ENCODE measurements at regions not wholly inside any gene's neighbourhood (a gene's known extent, or its start where the extent isn't known, plus 50 kb on each side); places are given as distances from the start of the nearest gene placed in this dataset.

DNA sequence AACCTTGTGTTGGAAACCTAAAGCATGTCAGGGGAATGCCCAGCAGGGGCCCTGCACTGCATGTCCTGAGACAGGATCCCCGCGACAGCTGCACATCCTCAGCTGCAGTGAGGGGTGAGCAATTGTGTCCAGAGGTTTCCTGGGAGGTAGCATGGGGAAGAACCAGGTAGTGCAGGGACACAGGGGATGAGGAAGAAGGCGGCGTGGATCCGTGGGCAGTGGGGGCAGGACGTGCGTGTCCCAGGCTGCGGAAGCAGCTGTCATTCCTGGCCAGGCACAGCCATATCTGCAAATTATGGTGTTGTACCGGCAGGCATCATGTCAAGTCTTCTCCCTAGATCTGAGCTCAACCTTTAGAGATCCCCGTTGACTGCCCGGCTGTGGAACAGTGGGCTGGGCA is 238.2 kb upstream of the MYT1L start:
- H3K9me3 ChIP-seq (ENCODE audit: control insufficient read depth, insufficient read depth, low read length): peaks cover 67% of the 10 kb centered on the region

More for the DNA sequence above, 238.2 kb upstream of the MYT1L start:
- no peak for TF ChIP-seq RFX5 (IDR thresholded peaks at IDR 0.05; ENCODE audit: low read depth, low read length)
- no peak for TF ChIP-seq CHD1 (IDR thresholded peaks at IDR 0.05; ENCODE audit: low read depth, low read length)
- no peak for TF ChIP-seq FOS (IDR thresholded peaks at IDR 0.05; ENCODE audit: low read depth, low read length)
- no peak for TF ChIP-seq BHLHE40 (IDR thresholded peaks at IDR 0.05; ENCODE audit: low read depth, low read length)
- TF ChIP-seq, protein P1, sequence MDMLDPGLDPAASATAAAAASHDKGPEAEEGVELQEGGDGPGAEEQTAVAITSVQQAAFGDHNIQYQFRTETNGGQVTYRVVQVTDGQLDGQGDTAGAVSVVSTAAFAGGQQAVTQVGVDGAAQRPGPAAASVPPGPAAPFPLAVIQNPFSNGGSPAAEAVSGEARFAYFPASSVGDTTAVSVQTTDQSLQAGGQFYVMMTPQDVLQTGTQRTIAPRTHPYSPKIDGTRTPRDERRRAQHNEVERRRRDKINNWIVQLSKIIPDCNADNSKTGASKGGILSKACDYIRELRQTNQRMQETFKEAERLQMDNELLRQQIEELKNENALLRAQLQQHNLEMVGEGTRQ (IDR thresholded peaks at IDR 0.05; ENCODE audit: low read depth, low read length): no peak
- no peak for TF ChIP-seq SMC3 (IDR thresholded peaks at IDR 0.05; ENCODE audit: low read depth, low read length)
- TF ChIP-seq CTCF (conservative IDR thresholded peaks at IDR 0.05; ENCODE audit: low read depth, low read length): no peak
- TF ChIP-seq POLR2A (IDR thresholded peaks at IDR 0.05; ENCODE audit: low read depth, low read length): no peak
- TF ChIP-seq MAFK (IDR thresholded peaks at IDR 0.05; ENCODE audit: low read depth, low read length): no peak
- no peak for TF ChIP-seq ELK1 (IDR thresholded peaks at IDR 0.05; ENCODE audit: borderline replicate concordance, low read depth, low read length)
- no peak for TF ChIP-seq RAD21 (IDR thresholded peaks at IDR 0.05; ENCODE audit: low read length)
- TF ChIP-seq RCOR1 (IDR thresholded peaks at IDR 0.05; ENCODE audit: insufficient replicate concordance, low read length): no peak
- TF ChIP-seq MXI1 (IDR thresholded peaks at IDR 0.05; ENCODE audit: borderline replicate concordance, low read depth, low read length): no peak
- no peak for TF ChIP-seq NFE2L2 (IDR thresholded peaks at IDR 0.05; ENCODE audit: low read depth, low read length)
- no peaks in the 10 kb centered on the region for H4K20me1 ChIP-seq (ENCODE audit: insufficient read depth, low read length)
- H3K9ac ChIP-seq (ENCODE audit: low read depth, low read length): no peak overlapping the region
- H3K4me2 ChIP-seq (ENCODE audit: low read depth, low read length): no peak overlapping the region
- no peak overlapping the region for H2BK5ac ChIP-seq (ENCODE audit: low read depth, low read length, poor library complexity, severe bottlenecking)
- DNase-seq (no peak), ATAC-seq (ENCODE audit: low read depth) (no peak)
- no peaks in the 10 kb centered on the region for H3K36me3 ChIP-seq (ENCODE audit: control insufficient read depth, insufficient read depth, low read length)
- no peak overlapping the region for H2BK20ac ChIP-seq (ENCODE audit: low read depth, low read length)
- H3K79me1 ChIP-seq (ENCODE audit: low read depth in 1 of 2, low read length in 2 of 2): no peaks in the 10 kb centered on the region
- no peak overlapping the region for H2BK120ac ChIP-seq (ENCODE audit: low read depth, low read length)
- no peak overlapping the region for H4K8ac ChIP-seq (ENCODE audit: low read depth in 2 of 2, low read length in 2 of 2)
- H3K56ac ChIP-seq (ENCODE audit: extremely low read depth, insufficient read depth, low read length): no peak overlapping the region
- ChIA-PET POLR2A (ENCODE audit: unreplicated experiment) (no interaction called here), CTCF (no interaction called here)
- H4K91ac ChIP-seq (ENCODE audit: insufficient read depth, low read depth, low read length): no peak overlapping the region
- no peak overlapping the region for H2AK5ac ChIP-seq (ENCODE audit: low read depth, low read length)
- intact Hi-C loops (cut with micrococcal nuclease): no loop called here
- no peak overlapping the region for H3K4ac ChIP-seq (ENCODE audit: low read depth, low read length)
- no peak overlapping the region for H2AK9ac ChIP-seq (replicated peaks; ENCODE audit: low read depth, low read length, poor library complexity)
- 69% methylated on average over 4 of the region's 11 CpGs; no CpG with 5 or more reads in 1 of the 2 experiments for WGBS, 2 experiments (ENCODE audit: extremely low coverage in 2 of 2, insufficient read length in 1 of 2)
- no peak overlapping the region for H3K14ac ChIP-seq (replicated peaks; ENCODE audit: low read depth, low read length)
- H3K4me1 ChIP-seq (ENCODE audit: control insufficient read depth, insufficient read depth, low read length): no peaks in the 10 kb centered on the region
- H3K27ac ChIP-seq (ENCODE audit: insufficient read depth, low read length): no peak overlapping the region
- no peak overlapping the region for H3K18ac ChIP-seq (ENCODE audit: low read depth, low read length)
- H4K5ac ChIP-seq (ENCODE audit: low read depth, low read length): no peak overlapping the region
- dilution Hi-C loops (cut with HindIII; ENCODE audit: low sequenced_read_pairs, unreplicated experiment): no loop called here
- H3K27me3 ChIP-seq (ENCODE audit: control insufficient read depth, insufficient read depth, low read length): no peaks in the 10 kb centered on the region
- in situ Hi-C loops (cut with MboI; ENCODE audit: low sequenced_read_pairs): no loop called here
- H2AFZ ChIP-seq (replicated peaks; ENCODE audit: low read length, poor library complexity): no peak overlapping the region
- H3K4me3 ChIP-seq (ENCODE audit: insufficient read depth, low read depth, low read length): no peak overlapping the region
- no peak overlapping the region for H2BK15ac ChIP-seq (ENCODE audit: low read depth, low read length)
- BruUV-seq (replicated peaks): no TSS peak
- no peaks in the 10 kb centered on the region for H3K9me1 ChIP-seq (ENCODE audit: insufficient read depth, low read length)
- no peak overlapping the region for H3K23ac ChIP-seq (ENCODE audit: low read depth, low read length)
